RWPE1 (cell line): ENCODE measurements at regions not wholly inside any gene's neighbourhood (a gene's known extent, or its start where the extent isn't known, plus 50 kb on each side); places are given as distances from the start of the nearest gene placed in this dataset.

Experiments used
- CTCF ChIA-PET: fragments of 350-600 bp; sonication (Branson Sonifier 250); formaldehyde crosslinking; extraction: SDS; loops from one replicate; lab custom pipeline; 2021; lab: Yijun Ruan, JAX
- POLR2A ChIA-PET: fragments of 400-600 bp; formaldehyde crosslinking; extraction: SDS; loops from one replicate; lab custom pipeline; 2020; ENCODE audit warnings: antibody characterized with exemption; ENCODE audit not compliant: low non-redundant PET; lab: Yijun Ruan, JAX
- DNase-seq: peaks from one replicate; pipeline ENCODE4 v3.0.0; 2012; ENCODE audit warnings: low spot score
- H3K27ac ChIP-seq: fragments of 450-650 bp; 2 replicates; pipeline ENCODE4 v1.5.1; 2017
- CTCF ChIP-seq: fragments of 450-650 bp; conservative IDR thresholded peaks from 2 replicates; pipeline ENCODE4 v1.5.1; 2017; ENCODE audit warnings: low read depth, mild to moderate bottlenecking

DNA sequence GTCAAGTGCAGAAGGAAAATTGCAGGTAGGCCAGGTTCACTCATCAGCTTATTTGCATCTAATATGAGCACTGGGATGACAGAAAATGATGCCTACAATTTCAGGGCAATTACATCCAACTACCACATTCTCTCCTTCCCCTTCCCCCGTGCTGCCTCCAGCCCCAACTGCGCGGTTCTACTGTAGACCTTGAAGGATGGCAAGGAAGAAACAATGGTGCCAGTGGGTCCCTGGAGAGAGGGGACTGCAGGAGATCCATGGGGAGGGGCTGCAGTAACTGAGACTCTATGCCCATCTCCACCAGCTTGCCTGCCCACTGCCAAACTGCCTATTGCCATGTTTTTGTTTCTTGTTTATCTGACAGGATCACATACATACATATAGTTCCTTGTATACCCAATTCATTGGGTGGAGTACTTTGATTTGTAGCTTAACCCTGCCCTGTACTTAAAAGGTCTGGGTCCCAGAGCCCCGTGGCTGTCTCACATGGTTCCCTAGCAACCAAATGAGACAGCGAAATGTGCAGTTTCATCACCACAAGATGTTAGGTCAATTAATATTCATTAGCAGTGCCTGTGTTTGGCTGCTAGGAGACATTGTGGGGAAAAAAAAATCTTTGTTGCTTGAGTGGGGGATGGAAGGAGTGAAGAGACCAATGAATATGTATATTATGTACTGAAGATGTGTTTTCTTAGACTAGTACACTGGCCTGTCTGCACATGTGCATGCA, 253.5 kb upstream of the PLET1 start:
- no peak for DNase-seq
- no peak for TF ChIP-seq CTCF
- ChIA-PET POLR2A (no interaction called here), CTCF (interaction anchor here (0.5 kb wide), 1 partner anchor 238 kb away, joined by 3 read pairs; no protein-coding TSS in a partner anchor)
- no peak overlapping the region for H3K27ac ChIP-seq

- DNase-seq = no peak
- ChIA-PET CTCF (interaction anchor here (0.7 kb wide), 1 partner anchor 129 kb away, joined by 4 read pairs; no protein-coding TSS in a partner anchor), POLR2A (no interaction called here)
- no peak overlapping the region for H3K27ac ChIP-seq
- no peak for TF ChIP-seq CTCF
Measured at GRCh38 chr11:112516261-112516660, 255.6 kb upstream of the PLET1 start.

- H3K27ac ChIP-seq = no peak overlapping the region
- no peak for DNase-seq
- CTCF ChIA-PET = no interaction called here
- POLR2A ChIA-PET = no interaction called here
- no peak for TF ChIP-seq CTCF
Measured at GRCh38 chr11:112516755-112517154, 256.1 kb upstream of the PLET1 start.

GRCh38 chr11:112518371-112518770, 257.7 kb upstream of the PLET1 start:
- ChIA-PET POLR2A (no interaction called here), CTCF (no interaction called here)
- H3K27ac ChIP-seq = no peak overlapping the region
- TF ChIP-seq CTCF = no peak
- DNase-seq = no peak

DNA sequence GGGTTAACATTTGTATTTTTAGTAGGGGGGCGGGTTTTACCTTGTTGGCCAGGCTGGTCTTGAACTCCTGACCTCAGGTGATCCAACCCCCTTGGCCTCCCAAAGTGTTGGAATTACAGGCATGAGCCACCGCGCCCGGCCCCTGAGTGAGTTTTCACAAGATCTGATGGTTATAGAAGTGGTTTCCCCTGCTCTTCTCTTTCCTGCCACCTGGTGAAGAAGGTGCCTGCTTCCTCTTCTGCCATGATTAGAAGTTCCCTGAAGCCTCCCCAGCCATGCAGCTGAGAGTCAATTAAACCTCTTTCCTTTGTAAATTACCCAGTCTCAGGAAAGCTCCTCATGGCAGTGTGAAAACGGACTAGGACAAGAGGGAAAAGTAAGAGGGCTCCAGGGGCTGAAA, 259.1 kb upstream of the PLET1 start:
- CTCF ChIA-PET = no interaction called here

DNA sequence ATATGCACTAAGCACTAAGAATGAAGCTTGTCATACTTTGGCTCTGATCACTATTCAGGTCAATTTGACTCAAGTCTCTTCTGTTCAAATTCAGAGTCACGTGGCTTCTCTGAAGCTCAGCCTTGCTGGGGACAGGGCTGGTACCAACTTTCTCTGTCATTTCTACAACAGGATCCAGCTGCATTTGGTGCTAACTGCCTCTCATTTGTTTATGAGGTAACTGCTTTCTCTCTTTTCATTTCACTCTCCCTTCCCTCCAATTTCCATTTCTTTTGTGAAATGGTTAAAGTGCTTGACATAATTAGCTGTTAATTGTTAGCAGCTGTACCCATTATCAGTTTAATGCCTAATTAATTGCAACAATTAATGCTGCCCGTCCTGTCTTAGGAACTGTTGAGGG, 259.7 kb upstream of the PLET1 start:
- no peak for TF ChIP-seq CTCF
- ChIA-PET POLR2A (no interaction called here), CTCF (no interaction called here)

More for the DNA sequence above, 259.1 kb upstream of the PLET1 start:
- no peak for DNase-seq
- H3K27ac ChIP-seq = no peak overlapping the region
- TF ChIP-seq CTCF = no peak
- POLR2A ChIA-PET = no interaction called here

More for the DNA sequence above, 259.7 kb upstream of the PLET1 start:
- DNase-seq = no peak
- H3K27ac ChIP-seq = no peak overlapping the region
